ENCODE measurements at regions not wholly inside any gene's neighbourhood (a gene's known extent, or its start where the extent isn't known, plus 50 kb on each side); places are given as distances from the start of the nearest gene placed in this dataset.
"Not testable (repeated sequence)": the region's sequence is repeated elsewhere in the genome, so short reads cannot be mapped to it uniquely, and the experiment has no call there.

DNA sequence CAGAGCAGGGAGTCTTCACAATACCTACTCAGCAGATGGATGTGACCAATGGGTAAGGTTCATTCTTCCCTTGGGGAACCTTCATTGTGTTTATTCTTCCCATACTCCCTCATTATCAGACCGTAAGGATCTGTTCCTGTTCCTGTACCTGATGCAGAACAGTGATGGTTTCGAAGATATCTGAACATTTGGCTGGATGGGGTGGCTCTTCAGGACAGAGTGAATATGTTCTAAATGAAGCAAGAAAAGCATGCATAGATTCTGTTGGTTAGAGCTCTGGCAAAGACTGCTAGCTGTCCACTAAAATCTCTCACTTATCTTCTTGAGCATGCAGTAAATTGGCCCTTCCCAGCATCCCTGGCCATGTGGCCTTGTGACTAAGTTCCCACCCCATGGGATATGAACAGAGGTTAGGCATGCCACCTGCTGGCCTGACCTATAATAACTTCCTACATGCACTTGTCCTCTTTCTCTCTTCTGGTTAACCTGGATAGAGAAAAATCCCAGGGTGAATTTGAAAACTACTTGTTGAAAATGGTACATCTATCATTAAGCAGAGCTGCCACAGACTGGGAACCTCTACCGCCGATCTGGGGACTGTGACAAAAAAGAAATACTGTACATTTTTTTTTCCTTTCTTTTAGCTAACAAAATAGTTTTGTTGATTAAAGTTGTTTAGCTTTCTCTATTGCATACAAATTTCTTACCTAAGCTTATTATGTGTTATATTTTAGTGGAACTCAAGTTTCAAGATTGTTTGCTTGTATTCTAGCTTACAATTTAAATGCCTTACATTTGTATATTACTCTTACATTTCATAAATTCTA, 60.0 kb upstream of the BANK1 start:
- peak; percentile 75 for DNase-seq (ENCODE audit: low spot score)

DNA sequence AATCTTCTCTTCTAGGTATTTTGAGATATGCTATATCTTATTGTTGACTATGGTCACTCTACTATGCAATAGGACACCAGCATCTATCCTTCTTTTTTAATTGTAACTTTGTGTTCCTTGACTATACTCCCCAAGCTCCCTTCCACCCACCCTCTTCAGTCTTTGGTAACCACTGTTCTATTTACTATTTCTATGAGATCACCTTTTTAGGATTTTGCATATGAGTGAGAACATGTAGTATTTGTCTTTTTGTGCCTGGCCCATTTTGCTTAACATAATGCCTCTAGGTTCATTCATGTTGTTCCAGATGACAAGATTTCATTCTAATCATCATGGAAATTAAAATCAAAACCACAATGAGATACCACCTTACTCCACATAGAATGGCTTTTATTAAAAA, 63.3 kb upstream of the BANK1 start:
- DNase-seq (ENCODE audit: low spot score) = no peak

DNA sequence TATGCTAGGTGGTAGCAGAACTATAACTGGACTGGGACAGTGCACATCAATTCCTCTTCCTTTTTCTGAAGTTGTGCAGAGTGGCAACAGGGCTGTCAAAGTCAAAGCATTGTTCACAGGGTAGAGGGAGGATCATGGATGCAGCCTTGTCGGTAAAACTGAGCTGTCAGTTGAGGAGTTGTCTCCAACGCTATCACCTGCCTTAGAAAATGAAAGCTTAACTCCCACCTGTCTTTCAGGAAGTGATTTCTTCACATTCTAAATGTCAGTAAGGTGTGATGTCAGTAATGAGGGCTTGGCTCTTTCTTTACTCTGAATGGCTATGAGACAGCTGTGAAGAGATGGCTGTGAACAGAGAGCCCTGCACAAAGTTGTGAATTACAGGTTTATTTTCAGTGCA, 66.4 kb upstream of the BANK1 start:
- no peak for DNase-seq (ENCODE audit: low spot score)

DNA sequence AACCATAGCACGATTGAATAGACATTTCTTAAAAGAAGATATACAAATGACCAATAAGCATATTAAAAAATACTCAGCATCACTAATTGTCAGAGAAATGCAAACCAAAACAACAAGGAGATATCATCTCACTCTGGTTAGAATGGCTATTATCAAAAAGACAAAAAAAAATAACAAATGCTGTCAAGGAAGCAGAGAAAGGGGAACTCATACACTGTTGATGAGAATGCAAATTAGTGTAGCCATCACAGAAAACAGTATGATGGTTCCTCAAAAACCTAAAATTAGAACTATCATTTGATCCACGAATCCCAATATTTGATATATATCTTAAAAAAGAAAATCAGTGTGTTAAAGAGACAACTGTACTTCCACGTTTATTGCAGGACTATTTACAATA, 71.7 kb upstream of the BANK1 start:
- DNase-seq (ENCODE audit: low spot score) = no peak

DNA sequence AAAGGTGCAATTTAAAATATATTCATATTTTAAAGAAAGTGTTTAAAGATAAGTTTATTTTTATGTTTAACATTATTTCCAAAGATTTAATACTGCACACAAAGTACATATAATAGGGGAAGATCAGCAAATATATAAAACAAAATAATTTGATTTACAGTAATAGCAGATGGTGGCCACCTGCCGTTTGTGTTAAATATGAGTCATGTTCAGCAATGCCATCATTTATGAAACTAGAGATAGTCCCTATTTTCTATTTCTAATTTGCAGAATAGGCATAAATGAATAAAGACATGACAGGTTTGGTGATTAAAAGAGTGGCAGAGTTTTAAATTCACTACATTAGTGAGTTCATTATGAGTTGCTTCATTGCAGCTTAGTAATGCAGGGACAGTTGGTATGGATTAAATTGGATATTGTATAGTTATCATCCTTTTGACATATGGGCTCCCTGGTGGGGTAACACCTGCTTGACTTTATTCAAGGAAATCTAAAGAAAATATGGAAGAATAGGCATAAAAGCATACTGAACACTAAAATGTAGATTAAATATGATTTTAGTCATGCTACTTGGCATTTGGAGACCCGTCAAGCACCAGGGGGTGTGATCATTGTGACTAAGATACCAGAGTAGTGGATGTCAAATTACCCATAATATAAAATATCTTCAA, 78.8 kb upstream of the BANK1 start:
- no peak for DNase-seq (ENCODE audit: low spot score)

DNA sequence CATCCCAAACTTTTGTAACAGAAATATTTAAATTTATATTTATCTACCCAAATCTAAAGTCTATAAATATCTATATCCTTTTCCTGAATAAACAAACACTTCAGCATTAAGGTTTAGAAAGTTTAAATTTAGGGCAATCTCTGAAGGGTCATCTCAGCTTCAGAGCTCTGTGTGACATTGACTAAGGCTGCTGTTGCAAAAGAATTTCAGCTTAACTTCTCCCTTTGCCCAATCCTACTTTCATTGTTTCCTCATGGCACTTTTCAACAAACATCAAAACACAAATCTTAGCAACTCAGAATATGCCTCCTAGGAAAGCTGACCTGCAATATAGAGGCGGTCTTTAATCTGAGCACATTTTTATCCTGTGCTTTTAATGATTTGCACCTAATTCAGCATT, 79.7 kb upstream of the BANK1 start:
- DNase-seq (ENCODE audit: low spot score) = no peak

DNA sequence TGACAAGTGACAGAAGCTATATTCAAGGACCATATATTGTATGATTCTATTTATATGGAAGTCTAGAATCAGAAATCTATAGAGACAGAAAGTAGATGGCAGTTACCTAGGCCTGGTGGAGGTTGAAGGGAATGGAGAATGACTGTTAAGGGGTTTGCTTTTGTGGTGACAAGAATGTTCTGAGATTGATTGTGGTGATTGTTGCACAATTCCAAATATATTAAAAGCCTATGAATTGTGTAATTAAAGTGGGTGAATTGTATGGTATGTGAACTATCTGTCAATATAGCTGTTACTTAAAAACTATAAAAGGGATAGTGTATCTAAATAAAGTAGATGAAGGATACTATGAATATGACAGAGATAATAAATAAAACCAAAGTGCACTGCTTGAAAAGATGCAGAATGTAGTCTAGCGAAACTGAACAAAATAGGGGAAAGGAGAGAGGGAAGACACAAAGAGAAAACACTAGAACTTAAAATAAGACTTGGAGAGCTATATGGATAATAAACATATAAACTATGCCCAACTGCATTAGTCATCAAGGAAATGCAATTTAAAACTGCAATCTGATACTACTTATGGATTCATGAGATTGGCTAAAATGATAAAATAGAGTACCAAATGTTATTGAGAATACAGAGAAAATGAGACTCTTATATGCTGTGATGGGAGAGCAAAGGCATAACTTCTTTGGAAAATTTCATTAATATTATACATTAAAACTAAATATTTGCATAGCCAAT, 82.1 kb upstream of the BANK1 start:
- no peak for DNase-seq (ENCODE audit: low spot score)

DNA sequence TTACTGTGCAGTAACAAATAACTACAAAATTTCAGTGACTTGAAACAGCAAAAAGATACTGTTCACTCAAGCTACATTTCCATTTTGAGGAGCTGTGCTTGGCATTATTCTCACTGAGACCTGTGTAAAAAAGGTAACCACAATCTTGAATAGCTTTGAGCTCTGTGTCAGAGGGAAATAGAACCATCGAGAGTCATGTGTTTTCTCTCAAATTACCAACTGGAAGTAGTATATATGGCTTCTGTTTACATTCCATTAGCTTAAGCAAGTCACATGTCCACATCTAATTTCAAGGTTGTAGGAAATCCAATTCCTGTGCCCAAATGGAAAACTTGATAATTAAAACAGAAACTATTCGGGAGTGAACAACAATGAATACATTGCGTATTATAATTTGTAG, 82.9 kb upstream of the BANK1 start:
- DNase-seq (ENCODE audit: low spot score) = no peak

DNA sequence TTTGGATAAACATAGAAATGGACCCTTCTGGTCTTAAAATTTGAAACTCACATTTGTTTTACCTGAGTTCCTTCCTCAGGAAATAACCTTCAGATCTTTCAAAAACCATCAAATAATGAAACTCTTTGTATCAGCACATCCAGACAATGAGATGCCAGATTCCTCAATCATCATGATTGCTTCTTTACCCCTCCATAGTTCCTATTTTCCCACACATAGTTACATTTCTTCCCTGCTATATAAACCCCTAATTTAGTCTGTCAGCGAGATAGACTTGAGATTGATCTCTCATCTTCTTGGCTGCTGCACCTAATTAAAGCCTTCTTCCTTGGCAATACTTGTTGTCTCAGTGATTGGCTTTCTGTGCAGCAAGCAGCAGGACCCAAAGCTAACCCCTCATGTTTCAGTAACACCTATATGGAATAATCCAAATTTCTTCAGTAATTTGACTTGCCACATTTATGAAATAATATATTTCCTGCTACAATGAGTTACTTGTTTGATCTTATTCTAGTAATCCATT, 83.9 kb upstream of the BANK1 start:
- no peak for DNase-seq (ENCODE audit: low spot score)

DNA sequence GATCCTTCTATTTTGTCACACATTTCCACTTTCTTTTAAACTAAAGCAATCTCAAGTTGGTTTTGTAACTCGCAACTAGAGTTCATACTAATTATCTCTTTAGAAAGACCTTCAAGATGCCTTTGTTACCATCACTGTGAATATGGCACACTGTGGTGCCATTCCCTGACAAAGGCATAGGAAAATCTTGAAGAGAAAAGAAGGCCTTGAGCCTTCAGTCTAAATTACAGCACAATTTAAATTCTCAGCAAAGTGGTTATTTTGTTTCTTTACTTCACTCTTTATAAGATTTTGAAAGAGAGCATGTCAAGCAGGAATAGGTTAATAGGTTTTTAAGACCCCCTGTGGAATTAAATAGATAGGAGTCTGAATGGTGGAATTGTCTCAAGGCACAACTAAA, 89.0 kb upstream of the BANK1 start:
- no peak for DNase-seq (ENCODE audit: low spot score)

DNA sequence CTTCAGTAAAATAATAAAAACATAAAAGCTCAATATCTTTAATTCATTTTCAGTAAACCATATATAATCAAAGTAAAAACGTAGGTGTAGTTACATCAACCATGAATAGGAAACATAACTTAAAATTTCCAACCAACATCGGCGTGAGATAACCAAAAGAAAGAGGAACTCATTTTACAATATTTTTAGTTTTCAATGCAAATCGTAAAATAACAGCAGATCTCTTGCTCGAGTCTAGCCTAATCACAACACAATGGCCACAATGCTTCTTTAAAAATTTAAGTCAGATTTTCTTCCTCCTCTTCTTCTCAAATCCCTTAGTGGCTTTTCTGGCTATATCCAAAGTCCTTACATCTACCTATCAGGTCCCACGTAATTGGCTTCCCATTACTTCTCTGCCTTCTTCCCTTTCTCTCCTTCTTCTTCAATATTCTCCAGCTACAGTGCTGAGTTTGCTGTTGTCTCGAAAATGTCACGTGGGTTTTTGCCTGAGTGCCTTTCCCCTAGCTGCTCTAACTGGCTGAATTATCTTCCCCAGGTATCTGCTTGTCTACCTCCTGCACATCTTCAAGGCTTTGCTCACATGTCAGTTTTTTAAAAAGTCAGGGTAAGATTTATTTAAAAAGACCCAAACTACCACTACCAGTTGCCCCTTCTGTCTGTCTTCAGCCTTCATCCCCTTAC, 90.9 kb upstream of the BANK1 start:
- DNase-seq (ENCODE audit: low spot score) = no peak

DNA sequence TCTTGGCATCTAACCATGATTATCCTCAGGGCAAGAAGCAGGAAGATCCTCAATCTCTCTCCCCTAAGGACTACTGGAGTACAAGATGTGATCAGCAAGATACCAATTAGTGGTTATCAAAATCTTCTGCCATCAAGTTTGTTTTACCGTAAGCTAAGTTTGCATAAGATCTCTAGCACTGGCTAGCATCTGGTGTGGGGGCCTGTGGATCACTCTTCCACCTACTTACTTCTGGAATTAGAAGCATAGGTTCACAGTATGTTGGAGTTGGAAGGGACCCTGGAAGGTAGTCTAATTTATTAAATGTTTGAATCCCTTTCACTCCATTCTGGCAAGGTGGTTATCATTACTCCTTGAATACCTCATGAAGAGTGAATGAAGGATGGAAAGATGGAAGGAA, 93.3 kb upstream of the BANK1 start:
- no peak for DNase-seq (ENCODE audit: low spot score)

DNA sequence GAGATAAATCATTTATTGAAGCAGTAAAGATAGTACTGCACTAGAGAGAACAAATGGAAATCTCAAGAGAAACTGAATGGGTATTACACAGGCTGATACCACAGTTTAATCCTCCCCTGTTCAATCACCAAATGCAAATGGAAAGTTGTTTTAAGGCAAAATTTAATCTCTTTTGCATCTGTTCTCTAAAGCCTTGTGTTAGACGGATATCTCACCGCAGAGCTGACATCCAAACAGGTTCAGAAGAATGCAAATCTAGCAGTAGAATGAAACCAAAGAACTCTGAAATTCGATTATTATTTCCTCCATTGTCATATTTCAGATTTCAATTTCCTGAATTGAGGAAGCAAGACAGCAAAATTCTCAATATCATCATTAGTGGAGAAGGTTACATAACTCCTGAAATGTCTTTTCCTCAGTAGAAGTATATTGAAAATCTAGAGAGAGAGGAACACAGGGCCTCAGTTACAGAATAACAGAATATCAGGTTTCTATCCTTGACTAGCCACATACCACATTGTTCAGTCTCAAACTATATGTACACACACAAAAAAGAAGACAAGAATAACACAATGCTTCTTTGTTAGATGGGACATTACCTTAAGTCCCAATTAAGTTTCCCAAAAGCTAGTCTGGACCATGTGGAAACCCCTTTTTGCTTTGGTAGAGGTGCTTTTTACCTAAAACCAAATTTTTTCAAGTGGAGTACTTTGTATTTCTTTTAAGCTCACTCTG, 94.1 kb upstream of the BANK1 start:
- no peak for DNase-seq (ENCODE audit: low spot score)

DNA sequence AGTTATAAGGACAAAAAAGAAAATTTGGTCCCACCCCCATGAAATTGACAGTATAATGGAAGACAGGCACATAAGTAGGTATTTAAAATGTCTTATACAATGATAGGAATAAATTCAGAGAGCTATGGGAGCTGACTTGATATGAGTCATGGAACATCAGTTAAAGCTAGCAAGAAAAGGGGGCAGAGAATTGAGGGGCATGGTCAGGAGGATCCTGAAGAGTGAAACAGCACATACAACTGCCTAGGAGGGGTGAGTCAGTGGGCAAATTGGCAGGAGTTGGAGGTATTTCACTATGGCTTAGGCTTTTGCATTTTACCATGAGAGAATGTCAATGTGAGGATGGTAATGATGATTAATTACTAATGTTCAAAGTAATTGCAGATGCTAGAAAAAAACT, 95.4 kb upstream of the BANK1 start:
- DNase-seq (ENCODE audit: low spot score) = no peak

DNA sequence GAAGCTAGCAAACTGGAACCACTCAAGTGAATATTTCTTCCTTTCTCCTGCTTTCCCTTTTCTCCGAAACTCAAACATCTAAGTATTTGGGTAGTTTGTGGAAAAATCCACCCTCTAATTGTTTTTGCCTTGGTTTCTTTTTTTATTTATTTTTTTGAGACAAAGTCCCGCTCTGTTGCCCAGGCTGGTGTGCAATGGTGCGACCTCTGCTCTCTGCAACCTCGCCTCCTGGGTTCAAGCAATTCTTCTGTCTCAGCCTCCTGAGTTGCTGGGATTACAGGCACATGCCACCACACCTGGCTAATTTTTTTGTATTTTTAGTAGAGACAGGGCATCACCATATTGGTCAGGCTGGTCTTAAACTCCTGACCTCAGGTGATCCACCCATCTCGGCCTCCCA, 96.1 kb upstream of the BANK1 start:
- DNase-seq (ENCODE audit: low spot score) = not testable (repeated sequence)

DNA sequence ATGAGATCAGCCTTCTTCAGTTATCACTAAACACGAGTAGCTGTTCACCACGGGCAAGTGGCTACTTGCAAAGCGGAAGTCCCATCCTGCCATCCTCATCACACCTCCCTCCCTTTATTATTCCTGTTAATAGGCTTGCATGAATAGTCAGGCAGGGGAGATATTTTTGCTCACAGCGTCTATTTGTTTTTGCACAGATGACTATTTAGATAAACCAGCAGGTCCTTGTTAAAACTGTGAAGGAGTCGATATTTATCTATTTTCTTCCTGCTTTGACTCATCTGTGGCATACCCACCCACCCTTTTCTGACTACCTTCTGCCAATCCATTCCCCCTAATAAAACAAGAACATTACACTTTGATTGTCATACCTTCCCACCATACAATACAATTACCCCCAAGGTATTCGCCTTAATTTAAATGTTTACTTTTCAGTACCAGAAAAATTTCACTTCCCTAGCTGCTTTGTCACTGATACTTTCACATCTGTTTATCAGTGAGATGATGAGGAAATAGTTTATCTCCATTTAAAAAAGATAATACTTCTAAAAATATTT, 96.6 kb upstream of the BANK1 start:
- DNase-seq (ENCODE audit: low spot score) = no peak

DNA sequence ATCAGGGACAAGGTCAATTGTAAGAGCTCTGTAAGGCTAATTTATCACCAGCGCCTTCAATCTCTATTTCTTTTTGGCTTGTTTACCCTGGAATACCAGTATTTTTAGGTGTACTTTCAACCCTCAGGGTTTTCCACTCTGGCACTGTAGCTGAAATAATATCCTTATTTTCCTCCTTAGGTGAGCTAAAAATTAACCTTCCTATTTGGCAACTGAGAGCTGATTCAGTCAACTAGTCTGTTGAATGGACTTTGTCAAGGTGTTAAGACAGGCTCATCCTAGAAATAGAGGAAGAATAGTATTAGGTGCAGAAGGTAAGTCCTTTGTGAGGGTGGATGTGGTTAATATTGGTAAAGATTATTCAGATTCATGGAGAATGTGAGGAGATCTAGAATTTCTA, 101.3 kb upstream of the BANK1 start:
- no peak for DNase-seq (ENCODE audit: low spot score)

DNA sequence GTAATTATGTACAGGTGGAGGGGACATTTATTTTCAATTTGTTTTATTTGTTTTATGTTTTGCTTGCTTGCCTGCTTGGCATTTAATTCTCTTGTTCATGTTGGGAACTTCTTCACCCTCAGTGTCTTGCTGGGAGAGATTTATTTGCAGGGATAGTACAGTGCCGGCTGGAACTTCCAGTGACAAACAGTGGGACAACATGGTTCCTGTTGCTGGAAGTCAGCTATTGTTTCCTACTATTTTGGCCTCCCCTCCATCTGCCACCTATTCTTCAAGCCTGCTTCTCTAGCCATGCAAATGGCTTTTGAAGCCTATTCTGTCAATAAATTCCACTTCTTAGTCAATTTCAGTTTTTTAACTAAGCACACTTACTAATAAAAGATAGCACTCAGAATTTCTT, 105.4 kb upstream of the BANK1 start:
- no peak for DNase-seq (ENCODE audit: low spot score)

DNA sequence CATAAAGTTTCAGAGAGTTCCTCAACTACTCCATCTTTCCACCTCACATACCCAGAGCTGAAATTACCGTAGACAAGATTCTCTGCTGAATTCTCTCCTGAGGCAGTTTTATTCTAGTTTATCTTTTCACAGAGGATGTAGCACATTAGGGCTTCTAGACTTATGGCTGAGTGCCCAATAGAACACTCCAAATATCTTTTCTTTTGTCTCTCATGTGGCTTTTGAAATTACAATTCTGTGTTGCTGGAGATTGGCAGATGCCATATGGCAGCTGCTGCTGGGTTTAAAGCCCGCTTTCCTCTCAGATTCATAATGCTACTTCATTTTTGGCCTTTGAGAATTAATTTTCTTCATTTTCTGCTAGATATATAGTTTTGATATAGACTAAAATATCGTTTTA, 107.6 kb upstream of the BANK1 start:
- DNase-seq (ENCODE audit: low spot score) = no peak

DNA sequence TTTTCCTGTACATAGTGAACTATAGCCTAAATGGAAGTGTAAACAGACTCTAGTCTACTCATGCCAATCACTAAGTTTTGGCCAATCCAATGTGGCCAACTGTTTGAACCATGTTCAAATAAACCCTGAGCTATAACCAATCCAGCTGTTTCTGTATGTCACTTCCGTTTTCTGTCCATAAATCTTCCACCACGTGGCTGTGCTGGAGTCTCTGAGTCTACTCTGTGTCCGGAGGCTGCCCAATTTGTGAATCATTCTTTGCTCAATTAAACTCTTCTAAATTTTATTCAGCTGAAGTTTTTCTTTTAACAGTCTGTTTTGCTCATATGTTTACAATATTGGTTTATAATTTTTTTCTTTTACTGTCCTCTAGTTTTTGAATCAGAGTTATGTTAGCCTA, 112.3 kb upstream of the BANK1 start:
- peak; percentile 44 for DNase-seq (ENCODE audit: low spot score)

DNA sequence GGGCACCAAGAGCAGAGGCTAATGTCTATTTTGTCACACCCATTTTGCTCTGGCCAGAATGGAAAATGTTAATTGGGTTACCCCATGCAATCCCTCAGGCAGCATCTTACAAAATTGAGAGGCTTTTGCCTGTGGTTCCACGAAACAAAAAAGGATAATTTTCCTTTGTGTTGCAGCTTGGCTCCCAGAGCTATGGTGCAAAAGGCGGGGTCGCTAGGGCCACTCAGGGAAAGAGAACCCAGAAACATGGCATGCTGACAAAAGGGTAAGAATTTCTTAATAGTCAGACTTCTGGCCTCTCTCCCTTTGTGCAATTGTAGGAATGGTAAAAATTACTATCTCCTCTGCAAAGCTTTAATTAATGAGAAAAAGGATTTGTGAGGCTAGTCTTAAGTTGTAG, 119.6 kb upstream of the BANK1 start:
- DNase-seq (ENCODE audit: low spot score) = no peak
